ENCODE measurements at regions not wholly inside any gene's neighbourhood (a gene's known extent, or its start where the extent isn't known, plus 50 kb on each side); places are given as distances from the start of the nearest gene placed in this dataset.

DNA sequence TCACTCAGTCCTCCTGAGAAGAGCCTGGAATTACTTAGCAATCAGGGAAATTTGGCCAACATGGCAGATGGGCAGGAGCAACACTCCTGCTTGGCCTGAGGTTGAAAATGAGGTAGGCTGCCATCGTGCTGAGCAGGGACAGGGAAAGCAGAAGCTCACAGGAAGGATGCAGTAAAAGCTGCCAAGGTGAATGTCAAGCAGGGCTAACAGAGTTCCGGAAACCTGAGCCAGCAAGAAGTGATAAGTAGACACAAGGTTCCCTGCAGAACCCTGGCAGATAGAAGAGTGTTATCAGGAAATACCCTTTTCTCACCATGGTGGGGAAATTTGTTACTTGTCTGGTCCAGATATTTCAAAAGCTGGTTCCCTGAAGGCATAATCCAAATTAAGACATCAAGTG is 454.3 kb upstream of the MEX3C start (continued):
- TF ChIP-seq BCL11A (IDR thresholded peaks at IDR 0.05; ENCODE audit: low read depth in 2 of 2, low read length in 2 of 2) (no peak), JUND (IDR thresholded peaks at IDR 0.05; ENCODE audit: low read length) (no peak), JUN (IDR thresholded peaks at IDR 0.05; ENCODE audit: low read depth, low read length) (no peak)
